ENCODE measurements at regions not wholly inside any gene's neighbourhood (a gene's known extent, or its start where the extent isn't known, plus 50 kb on each side); places are given as distances from the start of the nearest gene placed in this dataset.

GRCh38 chr15:31486906-31487695, 160.5 kb downstream of the KLF13 start:
- no peaks in the 10 kb centered on the region for H4K20me1 ChIP-seq (ENCODE audit: insufficient read depth, low read length)
- POLR2A ChIA-PET, result no interaction called here
- DNase-seq (ENCODE audit: low spot score) (no peak), FAIRE-seq (no peak), ATAC-seq (no peak)
- CTCF ChIA-PET (ENCODE audit: low intra/inter-chr PET ratio, low total read pairs), result interaction anchor here (4.1 kb wide), 1 partner anchor 286 kb away, joined by 34 read pairs; no protein-coding TSS in a partner anchor
- peaks cover 12% of the 10 kb centered on the region for H3K9me3 ChIP-seq (ENCODE audit: low read length)
- H3K4me1 ChIP-seq (ENCODE audit: insufficient read depth, low read length), result no peaks in the 10 kb centered on the region
- no TSS peak for BruUV-seq (replicated peaks)
- H2AFZ ChIP-seq (ENCODE audit: low read length), result no peak overlapping the region
- in situ Hi-C loops (cut with HindIII; ENCODE audit: extremely low pct_ligation_motif_present, low pct_unique_long_range_greater_than_20kb), result loop anchor here (5.0 kb wide), 1 partner anchor 50 kb away; no protein-coding TSS in a partner anchor
- no peak overlapping the region for H3K4me2 ChIP-seq (ENCODE audit: low read depth, low read length)
- H3K27ac ChIP-seq (ENCODE audit: extremely low read length, insufficient read depth, low read length), result no peak overlapping the region
- 31% methylated on average over 11 of the region's 19 CpGs for WGBS (ENCODE audit: low lambda C conversion rate)
- H3K9ac ChIP-seq (ENCODE audit: insufficient read depth, low read depth, low read length), result no peak overlapping the region
- peaks cover 0 to 4% of the 10 kb centered on the region in 2 experiments; a peak in 3 of 5 replicates for H3K27me3 ChIP-seq (ENCODE audit: control insufficient read depth in 1 of 2, insufficient read depth in 2 of 2, low read length in 2 of 2)
- H3K4me3 ChIP-seq (replicated peaks in 1 of 3; ENCODE audit: insufficient read depth in 1 of 3, low read depth in 2 of 3, low read length in 3 of 3), result no peak overlapping the region
- TF ChIP-seq ZNF678 (CRISPR knock-in tag; IDR thresholded peaks at IDR 0.05) (no peak), GMEB2 (CRISPR knock-in tag; IDR thresholded peaks at IDR 0.05; ENCODE audit: low read depth) (no peak)
- H3K79me2 ChIP-seq (ENCODE audit: insufficient read depth, low read length), result no peaks in the 10 kb centered on the region
- intact Hi-C loops (cut with micrococcal nuclease; ENCODE audit: unreplicated experiment), result loop anchor here (5.0 kb wide), 1 partner anchor 270 kb away; no protein-coding TSS in a partner anchor
- H3K36me3 ChIP-seq (replicated peaks in 1 of 2; ENCODE audit: control insufficient read depth in 1 of 2, insufficient read depth in 2 of 2, low read length in 2 of 2), result no peaks in the 10 kb centered on the region

GRCh38 chr15:31487811-31488436, 161.3 kb downstream of the KLF13 start:
- ATAC-seq, result no peak
- no TSS peak for BruUV-seq (replicated peaks)
- no peak overlapping the region for H3K27ac ChIP-seq (ENCODE audit: extremely low read length, insufficient read depth, low read length)
- no peaks in the 10 kb centered on the region for H3K4me1 ChIP-seq (ENCODE audit: insufficient read depth, low read length)
- no peaks in the 10 kb centered on the region; a peak in 2 of 5 replicates for H3K27me3 ChIP-seq (ENCODE audit: control insufficient read depth in 1 of 2, insufficient read depth in 2 of 2, low read length in 2 of 2)
- no peaks in the 10 kb centered on the region for H3K79me2 ChIP-seq (ENCODE audit: insufficient read depth, low read length)
- no peaks in the 10 kb centered on the region for H4K20me1 ChIP-seq (ENCODE audit: insufficient read depth, low read length)
- in situ Hi-C loops (cut with HindIII; ENCODE audit: extremely low pct_ligation_motif_present, low pct_unique_long_range_greater_than_20kb), result loop anchor here (5.0 kb wide), 1 partner anchor 51 kb away; no protein-coding TSS in a partner anchor
- no peaks in the 10 kb centered on the region for H3K36me3 ChIP-seq (replicated peaks in 1 of 2; ENCODE audit: control insufficient read depth in 1 of 2, insufficient read depth in 2 of 2, low read length in 2 of 2)
- 41% methylated on average over 2 of the region's 6 CpGs for WGBS (ENCODE audit: low lambda C conversion rate)
- H3K9ac ChIP-seq (ENCODE audit: insufficient read depth, low read depth, low read length), result no peak overlapping the region
- ChIA-PET CTCF (ENCODE audit: low intra/inter-chr PET ratio, low total read pairs) (interaction anchor here (1.2 to 4.1 kb wide), 5 partner anchors 48 to 290 kb away, joined by 4 to 34 read pairs (median 8); no protein-coding TSS in a partner anchor), POLR2A (no interaction called here)
- H3K4me3 ChIP-seq (replicated peaks in 1 of 3; ENCODE audit: insufficient read depth in 1 of 3, low read depth in 2 of 3, low read length in 3 of 3), result no peak overlapping the region
- no peak overlapping the region for H3K4me2 ChIP-seq (ENCODE audit: low read depth, low read length)
- intact Hi-C loops (cut with micrococcal nuclease; ENCODE audit: unreplicated experiment), result loop anchor here (1.0 to 5.0 kb wide), 2 partner anchors 271 to 288 kb away; no protein-coding TSS in a partner anchor
- no peak for FAIRE-seq
- TF ChIP-seq ATRX (CRISPR knock-in tag; IDR thresholded peaks at IDR 0.05; ENCODE audit: borderline replicate concordance) (no peak), ZNF317 (CRISPR knock-in tag; IDR thresholded peaks at IDR 0.05) (no peak), ZNF232 (CRISPR knock-in tag; IDR thresholded peaks at IDR 0.05; ENCODE audit: borderline replicate concordance) (no peak), MAZ (IDR thresholded peaks at IDR 0.05; ENCODE audit: borderline replicate concordance, low read depth, low read length) (no peak), MAZ (CRISPR knock-in tag; IDR thresholded peaks at IDR 0.05; ENCODE audit: low read depth) (no peak), FOXA1 (IDR thresholded peaks at IDR 0.05) (no peak), FOXA1 (CRISPR knock-in tag; IDR thresholded peaks at IDR 0.05) (no peak), SNAPC5 (CRISPR knock-in tag; IDR thresholded peaks at IDR 0.05; ENCODE audit: borderline replicate concordance) (no peak)
- H3K9me3 ChIP-seq (ENCODE audit: low read length), result peaks cover 13% of the 10 kb centered on the region
- no peak for DNase-seq (ENCODE audit: low spot score)
- H2AFZ ChIP-seq (ENCODE audit: low read length), result no peak overlapping the region

Data from HepG2 (cell line).